Skeletal muscle tissue (tissue), 3 donors: ENCODE measurements at regions not wholly inside any gene's neighbourhood (a gene's known extent, or its start where the extent isn't known, plus 50 kb on each side); places are given as distances from the start of the nearest gene placed in this dataset.

Experiments
- H3K27ac ChIP-seq: one replicate; pipeline ENCODE4 v1.7.0; 2013; ENCODE audit warnings: mild to moderate bottlenecking, low read depth, low read length, inconsistent platforms
- H3K27me3 ChIP-seq, 3 donors: one replicate each; pipeline ENCODE4 v1.7.0; 2013; ENCODE audit warnings: low read length in 3 of 3; ENCODE audit not compliant: control insufficient read depth in 3 of 3, insufficient read depth in 3 of 3
- H3K36me3 ChIP-seq, 3 donors: one replicate each; pipeline ENCODE4 v1.7.0; 2013; ENCODE audit warnings: low read length in 3 of 3; ENCODE audit not compliant: control insufficient read depth in 3 of 3, insufficient read depth in 3 of 3
- H3K4me1 ChIP-seq, 3 donors: one replicate each; pipeline ENCODE4 v1.7.0; 2013; ENCODE audit warnings: low read length in 3 of 3, mild to moderate bottlenecking in 3 of 3; ENCODE audit not compliant: control insufficient read depth in 3 of 3, insufficient read depth in 3 of 3
- H3K4me3 ChIP-seq, 3 donors: one replicate each; pipeline ENCODE4 v1.7.0; 2013; ENCODE audit warnings: low read length in 3 of 3
- H3K9ac ChIP-seq, 3 donors: one replicate each; pipeline ENCODE4 v1.7.0; 2013; ENCODE audit warnings: low read length in 3 of 3, mild to moderate bottlenecking in 3 of 3, moderate library complexity in 2 of 3, low read depth in 1 of 3
- H3K9me3 ChIP-seq, 3 donors: one replicate each; pipeline ENCODE4 v1.7.0; 2013; ENCODE audit warnings: low read length in 3 of 3; ENCODE audit not compliant: control insufficient read depth in 3 of 3
- donor health status: Osteomylitis.

DNA sequence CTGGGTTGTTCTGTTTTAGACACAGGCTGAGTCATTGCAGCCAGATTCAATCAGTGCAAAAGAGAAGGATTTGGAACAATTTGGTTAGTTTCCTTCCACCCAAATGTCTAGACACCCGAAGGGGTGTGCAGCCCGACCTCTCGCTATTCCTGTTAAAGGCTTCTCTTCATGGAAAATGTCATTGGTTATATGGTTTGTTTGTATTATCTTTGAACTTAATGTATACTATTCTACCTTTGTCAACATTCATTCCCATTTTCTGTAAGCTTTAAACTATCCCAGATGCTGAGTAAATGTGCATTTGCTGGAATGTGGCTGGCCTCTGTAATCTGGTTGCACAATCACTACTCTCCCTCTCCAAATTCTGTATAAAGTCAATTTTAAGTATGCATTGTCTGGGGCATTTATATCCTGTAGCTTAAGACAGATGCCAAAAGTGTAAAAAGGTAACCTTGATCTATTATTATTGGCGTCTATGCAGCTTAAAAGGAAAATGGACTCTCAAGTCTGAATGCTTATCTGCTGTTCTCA is 80.4 kb upstream of the RND3 start:
- Histone ChIP-seq H3K36me3 (no peaks in the 10 kb centered on the region), H3K27me3 (no peaks in the 10 kb centered on the region)

DNA sequence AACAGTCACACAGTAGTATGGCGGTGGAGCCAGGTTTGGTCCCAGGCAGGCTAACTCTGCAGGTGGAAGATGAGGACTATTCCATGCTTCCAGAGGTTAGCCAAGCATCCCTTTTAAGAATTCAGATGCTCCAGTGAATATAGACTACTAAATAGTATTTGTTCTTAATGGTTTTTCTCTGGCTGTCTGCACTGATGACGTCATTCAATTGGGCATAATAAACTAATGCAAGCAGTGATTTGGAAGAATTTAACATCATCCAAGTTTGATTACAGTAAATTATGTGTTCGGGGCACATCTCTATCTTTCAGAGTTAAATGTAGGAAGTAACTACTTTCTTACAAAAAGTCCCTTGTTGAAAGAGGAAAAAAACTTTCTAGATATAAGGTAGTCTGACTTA is 78.8 kb upstream of the RND3 start:
- H3K9me3 ChIP-seq, result no peaks in the 10 kb centered on the region
- H3K36me3 ChIP-seq, result no peaks in the 10 kb centered on the region
- H3K27ac ChIP-seq, result no peak overlapping the region
- H3K4me1 ChIP-seq, result no peaks in the 10 kb centered on the region
- H3K27me3 ChIP-seq, result no peaks in the 10 kb centered on the region
- no peak overlapping the region for H3K9ac ChIP-seq
- no peak overlapping the region for H3K4me3 ChIP-seq

More for the DNA sequence above, 80.4 kb upstream of the RND3 start:
- H3K9ac ChIP-seq, result no peak overlapping the region
- no peaks in the 10 kb centered on the region for H3K9me3 ChIP-seq
- H3K27ac ChIP-seq, result no peak overlapping the region
- no peak overlapping the region for H3K4me3 ChIP-seq
- H3K4me1 ChIP-seq, result no peaks in the 10 kb centered on the region

DNA sequence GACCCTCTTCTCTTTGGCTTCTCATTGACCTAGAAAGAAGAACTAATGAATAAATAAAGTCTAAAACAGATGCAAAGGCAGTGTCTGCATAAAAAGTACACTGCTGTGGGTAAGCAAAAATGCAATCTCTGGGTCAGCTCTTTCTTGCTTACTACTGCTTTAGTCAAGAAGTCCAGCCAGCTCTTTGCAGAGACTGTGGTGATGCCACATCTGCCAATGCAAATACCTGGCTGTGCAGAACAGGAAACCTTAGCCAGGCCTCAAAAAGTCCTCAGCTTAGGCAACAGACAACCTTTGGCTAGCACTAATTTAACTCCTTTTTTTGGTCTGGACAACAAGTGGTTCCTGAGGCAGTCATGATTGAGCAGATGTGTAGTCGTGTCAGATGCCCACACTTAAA is 73.6 kb upstream of the RND3 start:
- H3K36me3 ChIP-seq, result no peaks in the 10 kb centered on the region
- no peaks in the 10 kb centered on the region for H3K9me3 ChIP-seq
- H3K27ac ChIP-seq, result no peak overlapping the region
- H3K9ac ChIP-seq, result no peak overlapping the region
- no peaks in the 10 kb centered on the region for H3K27me3 ChIP-seq
- no peaks in the 10 kb centered on the region for H3K4me1 ChIP-seq
- no peak overlapping the region for H3K4me3 ChIP-seq

DNA sequence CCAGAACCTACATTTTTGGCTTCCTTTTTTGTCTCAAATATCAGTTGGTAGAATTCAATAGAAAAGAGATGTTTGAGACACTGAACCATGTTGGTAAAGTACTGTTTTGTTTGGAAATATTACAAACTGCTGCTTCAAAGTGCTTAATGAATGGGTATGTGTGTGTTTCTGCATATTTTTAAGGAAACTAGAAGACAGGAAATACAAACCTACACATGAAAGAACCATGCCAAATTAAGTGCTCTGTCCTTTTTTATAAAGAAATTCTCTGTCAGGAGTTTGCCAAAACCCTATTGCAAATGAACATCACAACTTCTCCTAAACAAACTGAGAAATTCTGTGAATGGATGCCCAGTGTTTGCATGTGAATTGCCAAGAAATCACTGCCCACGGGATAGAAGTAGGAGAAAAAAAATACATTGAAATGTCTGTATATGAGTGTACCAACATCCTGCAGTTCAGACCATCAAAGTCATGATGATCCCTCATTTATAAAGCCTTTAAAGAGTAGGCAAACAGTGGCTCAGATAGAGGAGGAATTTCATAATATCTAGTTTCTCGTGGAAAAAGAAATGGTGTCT is 69.6 kb upstream of the RND3 start:
- H3K9me3 ChIP-seq, result no peaks in the 10 kb centered on the region

DNA sequence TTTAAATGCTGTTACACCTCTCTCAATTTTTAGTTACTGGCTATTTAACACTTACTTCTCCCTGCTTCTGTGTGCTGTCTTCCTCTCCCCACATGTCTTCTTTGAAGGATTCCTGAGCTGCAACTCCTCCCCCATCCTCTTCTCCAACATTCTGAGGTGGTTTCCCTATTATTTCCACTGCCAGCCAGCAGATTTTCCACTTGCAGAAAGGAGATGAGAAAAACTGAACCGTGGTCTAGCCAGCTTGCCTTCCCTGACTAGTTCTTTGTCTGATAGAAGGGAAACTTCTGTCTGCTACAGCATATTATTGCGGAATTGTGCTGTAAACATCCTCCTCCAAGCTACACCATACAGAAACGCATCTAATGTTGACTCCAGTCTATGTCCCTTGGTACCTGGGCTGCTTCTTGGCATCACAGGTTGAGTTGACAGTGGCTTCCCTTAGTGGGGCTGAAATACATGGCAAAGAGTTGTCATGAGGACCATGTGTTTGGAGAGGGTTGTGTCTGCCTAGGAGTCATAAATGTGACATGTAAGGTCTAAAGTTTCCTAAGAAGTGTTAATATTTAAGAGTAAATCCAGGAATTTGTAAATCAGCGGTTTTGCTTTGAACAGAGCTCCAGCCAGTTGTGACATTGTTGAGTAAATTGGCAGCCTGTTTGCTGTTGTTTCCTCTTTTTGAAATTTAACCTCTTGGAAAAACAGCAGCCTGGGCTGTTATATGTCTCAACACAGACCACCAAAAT is 68.3 kb upstream of the RND3 start:
- Histone ChIP-seq H3K4me3 (no peak overlapping the region), H3K27ac (no peak overlapping the region), H3K27me3 (no peaks in the 10 kb centered on the region), H3K4me1 (no peaks in the 10 kb centered on the region), H3K36me3 (no peaks in the 10 kb centered on the region), H3K9ac (no peak overlapping the region), H3K9me3 (no peaks in the 10 kb centered on the region)

More for the DNA sequence above, 69.6 kb upstream of the RND3 start:
- H3K27ac ChIP-seq, result no peak overlapping the region
- no peaks in the 10 kb centered on the region for H3K36me3 ChIP-seq
- no peak overlapping the region for H3K4me3 ChIP-seq
- H3K27me3 ChIP-seq, result no peaks in the 10 kb centered on the region
- H3K9ac ChIP-seq, result no peak overlapping the region
- H3K4me1 ChIP-seq, result no peaks in the 10 kb centered on the region

GRCh38 chr2:150554046-150554445 is 66.6 kb upstream of the RND3 start:
- H3K36me3 ChIP-seq, result no peaks in the 10 kb centered on the region
- H3K27me3 ChIP-seq, result no peaks in the 10 kb centered on the region
- H3K9me3 ChIP-seq, result no peaks in the 10 kb centered on the region
- H3K27ac ChIP-seq, result no peak overlapping the region
- no peak overlapping the region for H3K9ac ChIP-seq
- no peak overlapping the region for H3K4me3 ChIP-seq
- no peaks in the 10 kb centered on the region for H3K4me1 ChIP-seq

DNA sequence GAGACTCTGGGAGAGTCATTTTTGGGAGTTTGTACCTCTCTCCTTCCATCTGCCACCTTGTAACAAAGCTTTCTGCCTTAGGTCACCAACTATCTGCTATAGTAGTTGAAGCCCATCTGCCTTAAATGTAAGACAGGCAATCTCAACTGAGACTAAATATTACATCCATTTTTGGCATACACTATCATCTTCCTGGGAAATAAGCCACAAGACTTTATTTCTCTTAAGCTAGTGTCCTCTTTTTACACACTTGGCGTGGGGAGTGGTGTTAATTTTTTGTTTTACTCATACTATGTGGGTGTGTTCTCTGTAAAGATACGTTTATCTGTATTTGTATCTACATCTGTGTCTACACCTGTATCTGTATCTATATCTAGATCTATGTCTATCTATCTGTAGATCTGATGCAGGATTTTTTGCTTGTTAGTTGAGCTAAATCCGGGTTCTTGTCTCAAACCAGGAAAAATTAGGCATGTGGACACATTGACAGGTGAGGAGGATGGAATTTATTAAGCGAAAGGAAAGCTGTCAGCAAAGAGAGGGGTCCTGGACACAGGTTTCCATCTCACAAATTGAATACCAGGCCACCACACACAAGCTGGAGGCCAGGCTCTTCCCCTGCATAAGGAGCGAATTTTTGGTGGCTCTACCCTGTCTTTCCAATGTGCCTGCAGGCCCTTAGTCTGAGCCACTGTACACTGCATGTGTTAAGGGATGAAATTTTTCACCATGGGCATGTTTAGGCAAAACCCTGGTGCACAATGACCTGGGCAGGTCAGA is 64.8 kb upstream of the RND3 start:
- Histone ChIP-seq H3K4me1 (no peaks in the 10 kb centered on the region), H3K27me3 (no peaks in the 10 kb centered on the region), H3K9ac (no peak overlapping the region), H3K9me3 (no peaks in the 10 kb centered on the region), H3K27ac (no peak overlapping the region), H3K36me3 (no peaks in the 10 kb centered on the region), H3K4me3 (no peak overlapping the region)

DNA sequence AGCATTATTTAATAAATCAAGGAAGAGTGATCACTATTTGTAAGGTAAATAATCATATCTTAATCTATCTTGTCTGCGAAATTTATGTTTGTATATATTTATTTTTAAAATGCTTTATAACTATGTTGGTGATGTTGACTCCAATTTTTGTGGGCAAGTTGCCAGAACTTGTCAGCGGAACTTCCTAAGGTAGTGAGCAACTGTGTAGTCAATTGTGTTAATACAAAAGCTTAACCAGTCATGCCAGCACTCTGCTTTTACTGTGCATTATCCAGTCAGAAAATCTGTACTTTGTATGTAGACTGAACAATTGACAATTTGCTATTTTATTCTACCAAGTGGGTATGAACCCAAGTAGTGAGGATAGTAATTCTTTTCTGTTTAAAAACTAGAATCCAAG is 61.9 kb upstream of the RND3 start:
- no peak overlapping the region for H3K4me3 ChIP-seq
- no peaks in the 10 kb centered on the region for H3K9me3 ChIP-seq
- H3K27ac ChIP-seq, result no peak overlapping the region

DNA sequence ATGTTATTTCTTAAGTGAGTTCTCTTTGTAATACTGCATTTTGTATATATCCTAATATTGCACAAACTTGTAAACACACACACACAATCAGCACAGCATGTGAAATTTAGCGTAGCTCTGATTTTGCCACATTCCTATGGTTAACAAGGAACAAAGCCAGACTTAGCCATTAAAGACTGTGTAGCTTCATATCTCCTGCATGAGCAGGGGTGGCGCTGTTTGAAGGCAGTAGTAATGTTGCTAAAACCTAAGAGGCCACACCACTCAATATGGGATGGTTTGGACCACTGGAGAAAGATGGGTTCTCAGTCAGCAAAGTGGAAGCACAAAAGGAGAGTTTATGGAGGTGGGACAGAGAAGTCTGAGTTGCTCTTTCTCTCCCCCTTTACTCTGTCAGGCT is 61.1 kb upstream of the RND3 start:
- no peaks in the 10 kb centered on the region for H3K9me3 ChIP-seq
- no peak overlapping the region for H3K9ac ChIP-seq
- H3K4me1 ChIP-seq, result no peaks in the 10 kb centered on the region
- H3K27me3 ChIP-seq, result no peaks in the 10 kb centered on the region
- H3K27ac ChIP-seq, result no peak overlapping the region
- no peak overlapping the region for H3K4me3 ChIP-seq
- no peaks in the 10 kb centered on the region for H3K36me3 ChIP-seq

More for the DNA sequence above, 61.9 kb upstream of the RND3 start:
- Histone ChIP-seq H3K4me1 (no peaks in the 10 kb centered on the region), H3K27me3 (no peaks in the 10 kb centered on the region), H3K9ac (no peak overlapping the region), H3K36me3 (no peaks in the 10 kb centered on the region)

- Histone ChIP-seq H3K36me3 (no peaks in the 10 kb centered on the region), H3K9me3 (no peaks in the 10 kb centered on the region), H3K27ac (no peak overlapping the region), H3K4me3 (no peak overlapping the region), H3K27me3 (no peaks in the 10 kb centered on the region), H3K4me1 (no peaks in the 10 kb centered on the region), H3K9ac (no peak overlapping the region)
These were observed 58.4 kb upstream of the RND3 start for GRCh38 chr2:150545916-150546315.
